ENCODE measurements at regions not wholly inside any gene's neighbourhood (a gene's known extent, or its start where the extent isn't known, plus 50 kb on each side); places are given as distances from the start of the nearest gene placed in this dataset.

DNA sequence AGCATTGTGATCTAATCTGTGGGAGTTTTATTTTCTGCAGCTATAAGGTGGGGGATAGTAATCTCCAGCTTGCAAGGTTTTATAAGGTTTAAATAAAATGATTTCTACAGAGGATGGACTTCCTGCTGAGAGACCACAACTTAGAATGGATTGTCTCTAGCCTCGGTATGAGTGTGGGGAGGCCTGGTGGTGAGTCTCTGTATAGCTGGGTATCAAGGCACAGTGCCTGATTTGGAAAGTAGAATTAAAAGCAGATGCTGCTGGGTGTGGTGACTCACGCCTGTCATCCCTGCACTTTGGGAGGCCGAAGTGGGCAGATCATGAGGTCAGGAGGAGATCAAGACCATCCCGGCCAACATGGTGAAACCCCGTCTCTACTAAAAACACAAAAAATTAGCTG lies 162.0 kb upstream of the GATB start:
- no peak for DNase-seq

DNA sequence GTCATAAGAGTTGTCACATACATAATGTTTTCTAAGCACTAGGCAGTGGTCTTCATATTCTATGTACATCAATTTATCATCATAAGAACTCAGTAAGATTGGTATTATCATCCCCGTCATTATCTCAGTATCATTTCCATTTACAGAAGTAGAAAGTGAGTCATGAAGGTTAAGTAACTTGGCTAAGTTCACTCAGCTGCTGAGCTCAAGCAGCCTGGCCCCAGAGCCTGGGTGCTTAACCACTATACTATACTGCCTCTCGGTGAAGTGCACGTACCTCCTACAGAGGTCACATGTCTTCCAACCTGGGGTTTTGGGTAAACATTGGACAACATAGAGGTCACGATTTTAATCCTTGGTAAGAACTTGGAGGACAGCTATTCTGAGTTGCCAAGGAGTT lies 161.5 kb upstream of the GATB start:
- DNase-seq = no peak

DNA sequence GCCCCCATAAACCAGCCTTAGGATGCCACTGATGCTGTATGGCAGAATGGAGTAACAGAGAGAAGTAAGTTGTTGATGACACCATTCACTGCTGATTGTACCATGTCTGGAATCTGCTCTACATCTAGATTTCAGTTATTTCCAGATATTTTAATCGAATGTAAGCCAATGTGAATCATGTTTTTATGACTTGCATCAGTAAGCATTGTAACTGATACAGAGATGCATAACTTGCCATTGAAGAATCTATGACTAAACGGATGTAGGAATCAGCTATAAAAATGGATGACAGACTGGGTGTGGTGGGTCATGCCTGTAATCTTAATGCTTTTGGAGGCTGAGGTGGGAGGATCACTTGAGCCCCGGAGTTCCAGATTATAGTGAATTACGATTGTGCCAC lies 161.0 kb upstream of the GATB start:
- DNase-seq = no peak

DNA sequence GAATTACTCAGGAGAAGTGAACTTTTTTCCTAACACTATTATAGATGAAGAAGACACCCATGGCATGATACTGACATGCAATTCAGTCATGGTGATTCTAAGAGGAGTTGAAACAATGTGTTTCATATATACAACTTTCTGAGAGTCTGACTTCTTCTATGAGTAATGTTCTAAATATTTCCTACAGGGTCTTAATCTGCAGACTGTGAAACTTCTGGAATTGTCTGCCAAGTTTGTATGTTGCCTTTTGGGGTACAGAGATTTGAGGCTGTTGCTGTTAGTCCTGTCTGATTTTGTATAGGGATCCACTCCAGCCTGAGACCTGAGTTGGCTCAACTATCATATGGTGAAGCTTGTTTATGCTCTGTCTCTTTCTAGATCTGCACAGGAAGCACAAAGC lies 160.6 kb upstream of the GATB start:
- DNase-seq = no peak

DNA sequence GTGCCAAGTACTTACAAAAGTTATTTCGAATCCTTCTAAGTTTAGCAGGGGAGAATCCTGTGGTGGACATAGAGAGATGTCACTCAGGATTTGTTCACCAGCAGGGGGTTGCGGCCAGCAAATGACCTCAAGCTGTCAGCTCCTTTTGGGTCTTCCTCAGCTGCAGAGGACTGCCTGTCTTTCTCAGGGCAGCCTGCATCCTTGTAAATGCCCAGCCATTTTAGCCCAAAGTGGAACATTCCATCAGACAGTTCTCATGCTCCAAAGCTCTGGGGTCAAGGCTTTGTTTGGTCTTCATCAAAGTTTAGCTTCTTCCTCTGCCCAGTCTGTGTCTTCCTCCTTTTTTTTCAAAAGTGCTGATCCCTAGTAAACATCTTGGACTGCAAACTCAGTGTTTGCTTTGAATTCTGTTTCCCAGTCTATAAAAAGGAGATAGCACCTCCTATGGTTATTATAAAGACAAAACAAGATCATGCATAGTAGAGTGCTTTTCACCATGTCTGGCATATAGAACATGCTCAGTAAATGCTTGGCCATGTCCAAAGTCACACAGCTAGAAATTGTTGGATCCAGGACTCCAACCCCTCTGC lies 156.4 kb upstream of the GATB start:
- DNase-seq = no peak

DNA sequence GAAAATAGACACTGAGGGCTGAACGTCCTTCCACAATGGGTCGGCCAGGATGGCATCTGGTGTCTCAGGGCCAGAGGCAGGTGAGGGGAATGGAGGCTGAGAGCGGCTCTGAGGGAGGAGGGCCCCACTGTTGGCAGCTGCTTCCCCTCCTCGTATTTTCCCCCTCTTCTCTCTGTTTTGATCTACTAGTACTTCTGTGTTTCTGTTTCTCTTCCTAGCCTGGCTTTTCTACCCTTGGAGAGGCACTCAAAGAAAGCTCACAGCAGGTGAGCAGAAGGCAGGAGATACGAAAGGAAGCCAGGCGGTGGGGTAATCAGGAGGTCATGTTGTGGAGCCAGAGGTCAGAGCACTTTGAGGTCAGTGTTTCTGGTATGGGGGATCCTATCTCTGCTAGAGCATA lies 151.8 kb upstream of the GATB start:
- DNase-seq = no peak

DNA sequence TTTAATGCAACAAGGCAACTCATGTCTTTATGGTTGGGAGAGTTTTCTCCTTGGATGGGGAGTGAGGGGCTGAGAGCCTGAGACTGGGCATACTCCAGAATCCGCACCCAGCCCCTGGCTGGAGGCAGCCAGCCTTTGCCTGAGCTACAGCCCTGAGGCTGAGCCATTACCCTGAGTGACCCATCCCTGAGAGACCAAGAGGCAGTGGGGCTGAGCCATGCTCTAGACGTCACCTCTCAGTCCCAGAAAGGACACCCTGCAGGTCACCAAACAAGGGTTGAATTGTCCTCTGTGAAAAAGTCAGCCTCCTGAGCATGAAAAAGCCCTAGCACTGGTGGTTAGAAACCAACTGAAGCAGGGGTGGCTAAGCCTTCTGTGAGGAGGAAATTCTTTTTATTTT lies 151.2 kb upstream of the GATB start:
- DNase-seq = no peak

DNA sequence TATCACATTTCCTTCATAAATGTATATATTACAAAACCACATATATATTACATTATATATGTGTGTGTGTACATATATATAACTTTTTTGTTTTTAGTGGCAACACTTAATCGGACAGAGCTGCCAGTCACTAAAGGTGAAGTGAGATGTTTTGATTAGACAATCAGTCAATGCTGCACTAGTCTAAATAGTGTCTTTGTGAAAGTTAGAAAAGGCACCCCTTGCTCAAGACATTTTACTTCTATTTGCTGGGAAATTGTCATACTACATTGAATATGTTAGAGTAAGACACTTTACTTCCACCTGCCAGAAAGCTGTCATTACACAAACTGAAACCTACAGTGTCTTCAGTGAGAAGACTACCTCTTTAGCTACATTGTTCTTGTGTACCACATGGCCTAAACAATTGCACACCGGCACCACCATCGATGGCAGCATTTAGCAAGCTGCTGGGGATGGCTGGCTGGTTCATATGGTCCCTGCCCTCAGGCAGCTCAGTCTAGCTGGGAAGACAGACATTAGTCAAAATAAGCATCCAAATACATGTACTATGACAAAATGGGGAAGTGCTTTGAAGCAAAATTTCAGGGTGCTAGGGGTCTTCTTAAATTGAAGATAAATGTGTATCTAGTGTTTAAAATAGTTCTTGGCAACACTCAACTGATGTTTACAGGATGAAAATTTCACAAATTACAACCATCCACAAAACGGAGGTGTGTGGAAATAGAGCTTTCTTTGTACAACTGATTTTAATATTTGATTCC lies 148.1 kb upstream of the GATB start:
- DNase-seq = no peak

DNA sequence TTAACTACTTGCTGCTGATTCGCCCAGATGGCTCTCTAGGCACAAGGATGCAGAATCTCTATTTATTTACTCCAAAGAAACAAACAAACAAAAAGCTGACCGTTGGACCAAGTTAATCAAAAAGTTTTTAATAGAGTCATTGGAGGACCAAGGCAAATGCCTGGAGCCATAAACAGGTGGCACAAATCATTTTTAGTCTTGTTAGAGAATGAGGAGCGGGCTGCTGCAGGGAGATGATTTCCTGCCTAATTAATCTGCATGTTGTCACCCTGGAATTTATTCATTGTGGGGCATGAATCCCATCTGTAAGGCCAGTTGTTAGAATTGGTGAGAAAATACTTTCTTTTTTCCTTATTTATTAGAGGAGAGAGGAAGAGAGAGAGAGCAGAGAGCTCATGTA lies 147.4 kb upstream of the GATB start:
- no peak for DNase-seq

DNA sequence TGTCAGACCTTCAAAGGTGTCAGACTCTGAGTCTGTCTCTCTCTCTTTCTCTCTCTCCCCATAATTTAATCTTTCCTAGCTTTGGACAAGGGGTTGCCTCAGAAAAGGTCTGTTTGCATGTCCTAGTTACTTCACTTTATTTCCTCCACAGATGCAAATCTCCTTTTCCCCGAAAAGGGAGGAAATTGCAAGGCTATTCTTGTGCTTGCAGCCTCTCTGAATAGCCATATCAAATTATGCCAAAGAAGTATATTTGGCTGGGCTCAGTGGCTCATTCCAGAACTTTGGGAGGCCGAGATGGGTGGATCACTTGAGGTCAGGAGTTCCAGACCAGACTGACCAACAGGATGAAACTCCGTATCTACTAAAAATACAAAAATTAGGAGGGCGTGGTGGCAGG lies 145.6 kb upstream of the GATB start:
- DNase-seq = no peak

DNA sequence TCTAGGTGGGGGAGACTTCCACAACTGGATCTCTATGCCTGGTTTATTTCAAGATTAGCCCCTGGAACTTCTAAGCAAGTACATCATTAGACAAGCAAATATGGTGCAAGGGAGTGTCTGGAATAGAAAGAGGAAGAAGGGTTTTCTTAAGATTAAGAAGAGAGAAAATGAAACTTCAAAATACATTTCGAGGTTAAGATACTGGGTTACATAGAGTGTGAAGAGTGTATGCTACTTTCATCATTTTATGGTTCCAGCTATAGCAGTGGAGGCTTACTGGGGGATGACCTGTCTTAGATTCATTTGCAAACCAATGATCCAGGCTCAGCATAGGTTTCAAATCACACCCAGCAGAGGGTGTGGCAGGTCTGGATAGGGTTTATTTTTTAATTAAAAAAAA lies 144.4 kb upstream of the GATB start:
- no peak for DNase-seq

DNA sequence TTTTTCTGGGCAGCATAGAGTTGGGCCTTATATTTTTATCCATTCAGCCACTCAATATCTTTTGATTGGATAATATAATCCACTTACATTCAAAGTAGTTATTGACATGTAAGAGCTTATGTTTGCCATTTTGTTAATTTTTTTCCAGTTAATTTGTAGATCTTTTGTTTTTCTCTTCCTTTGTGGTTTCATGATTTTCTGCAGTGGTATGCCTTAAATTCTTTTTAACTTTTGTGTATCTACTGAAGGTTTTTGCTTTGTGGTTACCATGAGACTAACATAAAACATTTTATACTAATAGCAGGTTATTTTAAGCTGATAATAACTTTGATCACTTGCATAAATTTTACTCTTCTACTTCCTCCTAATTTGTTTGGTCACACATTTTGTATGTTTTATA lies 140.8 kb upstream of the GATB start:
- no peak for DNase-seq

DNA sequence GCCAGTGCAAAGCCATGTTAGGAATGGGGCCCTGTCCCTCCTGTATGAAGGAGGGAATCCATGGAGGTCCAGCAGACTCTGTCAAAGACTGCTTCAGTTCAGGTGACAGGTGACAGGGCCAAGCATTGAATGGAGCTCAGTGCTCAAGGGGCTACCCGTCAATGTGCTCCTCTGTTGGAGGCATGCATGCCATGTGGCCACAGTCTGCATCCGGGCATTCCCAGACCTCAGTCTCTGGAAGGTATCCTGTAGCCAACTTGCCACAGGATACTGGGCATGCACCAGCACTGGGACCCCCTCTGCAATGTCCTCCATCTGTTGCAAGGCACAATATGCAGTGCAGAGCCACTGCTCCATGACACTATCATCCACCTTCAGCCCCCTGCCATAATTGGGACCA lies 136.1 kb upstream of the GATB start:
- DNase-seq = no peak

DNA sequence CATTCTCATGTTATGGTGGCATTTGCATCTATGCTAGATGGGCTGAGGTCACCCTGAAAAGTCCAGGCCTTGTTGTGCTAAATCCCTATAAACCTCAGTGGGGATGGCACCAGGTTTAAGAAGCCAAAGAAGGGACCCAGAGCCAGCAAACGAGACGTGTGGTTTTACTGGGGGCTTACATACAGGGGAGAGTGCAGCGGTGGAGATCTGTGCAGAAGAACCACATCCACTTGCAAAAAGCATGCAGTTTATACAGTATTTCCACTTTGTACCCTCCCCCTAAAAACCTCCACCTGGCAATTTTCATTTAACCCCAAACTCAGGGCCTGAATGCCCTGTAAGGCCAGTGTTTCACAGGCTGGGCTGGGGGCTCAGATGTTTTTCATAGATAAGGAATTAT lies 134.9 kb upstream of the GATB start:
- no peak for DNase-seq

DNA sequence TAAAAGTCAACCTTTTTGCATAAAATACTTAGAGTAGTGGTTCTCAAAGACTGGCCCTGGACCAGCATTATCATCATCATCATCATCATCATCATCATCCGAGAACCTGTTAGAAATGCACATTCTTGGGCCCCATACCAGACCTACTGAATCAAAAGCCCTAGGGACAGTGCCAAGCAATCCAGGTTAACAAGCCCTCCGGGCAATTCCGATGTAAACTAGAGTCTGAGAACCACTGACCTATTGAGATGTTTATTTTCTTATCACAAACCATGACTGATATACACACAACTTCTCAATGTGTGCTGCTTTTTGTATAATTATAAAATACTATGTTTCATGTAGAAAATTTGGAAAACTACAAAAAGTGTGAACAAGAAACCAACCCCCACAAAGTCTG lies 133.4 kb upstream of the GATB start:
- no peak for DNase-seq

DNA sequence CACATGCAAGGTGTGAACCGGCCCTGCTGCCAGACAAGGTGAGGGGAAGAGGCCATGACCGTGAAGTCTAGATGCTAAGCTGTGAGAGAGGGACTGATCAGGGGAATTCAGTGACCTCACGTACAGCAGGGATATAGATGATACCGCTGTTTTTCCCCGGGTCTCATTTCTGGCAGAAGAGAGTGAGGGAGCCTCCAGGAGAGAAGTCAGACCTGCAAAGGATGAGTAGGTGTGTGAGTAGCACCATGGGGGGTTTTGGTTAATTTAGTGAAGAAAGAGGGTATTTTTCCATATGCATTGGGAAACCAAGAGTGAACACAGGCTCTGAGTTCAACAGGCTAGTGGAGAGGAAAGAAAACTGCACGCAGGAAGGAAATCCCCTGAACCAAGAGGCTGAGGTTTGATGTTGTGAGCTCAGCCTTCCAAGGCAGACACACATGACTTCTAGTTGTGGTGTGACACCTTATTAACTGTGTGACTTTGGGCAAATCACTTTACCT lies 127.6 kb upstream of the GATB start:
- no peak for DNase-seq

DNA sequence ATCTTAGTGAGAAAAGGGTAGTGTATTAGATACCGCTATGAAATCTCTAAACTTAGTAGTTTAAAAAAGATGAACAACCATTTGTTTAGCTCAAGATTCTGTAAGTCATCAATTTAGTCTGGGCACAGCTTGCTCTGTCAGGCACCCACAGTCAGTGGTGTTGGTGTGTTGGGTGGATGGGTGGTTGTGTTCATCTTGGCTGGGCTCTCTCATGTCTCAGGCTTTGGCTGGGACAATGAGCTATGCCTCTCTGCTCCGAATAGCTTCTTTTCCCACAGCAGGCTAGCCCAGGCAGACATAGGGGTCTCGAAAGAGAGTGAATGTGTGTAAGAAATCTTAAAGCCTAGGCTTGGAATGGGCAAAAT lies 127.0 kb upstream of the GATB start:
- DNase-seq = peak; percentile 44

DNA sequence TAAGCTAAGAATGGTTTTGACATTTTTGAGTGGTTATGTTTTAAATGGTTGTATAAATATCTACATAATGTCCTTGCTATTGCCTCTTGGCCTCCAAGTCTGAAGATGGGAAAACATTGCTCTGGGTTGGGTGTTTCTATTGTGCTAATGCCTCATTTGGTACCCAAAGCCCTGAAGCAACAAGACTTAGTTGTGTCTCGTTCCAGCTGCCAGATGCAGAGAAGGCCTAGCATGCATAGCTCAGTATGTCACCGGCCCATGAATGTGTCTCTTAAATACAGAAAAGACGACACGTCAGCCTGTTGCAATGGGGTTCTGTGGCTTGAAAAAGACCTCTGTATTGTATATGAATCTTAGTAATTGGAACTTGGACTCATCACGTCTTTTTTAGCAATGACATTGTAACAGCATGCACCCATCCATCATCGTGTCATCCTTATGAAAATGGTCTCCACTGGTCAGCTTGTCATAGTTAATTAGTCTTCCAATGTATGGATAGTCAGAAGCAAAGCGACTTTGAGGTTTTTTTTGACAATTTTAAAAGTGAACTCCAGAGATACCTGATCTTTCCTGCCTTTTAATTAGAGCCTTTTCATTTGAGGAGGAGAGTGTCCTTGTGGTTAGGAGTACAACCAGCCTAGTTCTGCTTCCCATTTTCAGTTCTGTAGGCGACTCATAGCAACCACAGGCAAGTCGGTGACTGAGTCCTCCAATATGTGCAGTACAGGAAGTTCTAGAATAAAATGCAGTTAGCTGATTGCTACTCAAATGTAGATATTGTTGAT lies 126.4 kb upstream of the GATB start:
- peak; percentile 17 for DNase-seq

DNA sequence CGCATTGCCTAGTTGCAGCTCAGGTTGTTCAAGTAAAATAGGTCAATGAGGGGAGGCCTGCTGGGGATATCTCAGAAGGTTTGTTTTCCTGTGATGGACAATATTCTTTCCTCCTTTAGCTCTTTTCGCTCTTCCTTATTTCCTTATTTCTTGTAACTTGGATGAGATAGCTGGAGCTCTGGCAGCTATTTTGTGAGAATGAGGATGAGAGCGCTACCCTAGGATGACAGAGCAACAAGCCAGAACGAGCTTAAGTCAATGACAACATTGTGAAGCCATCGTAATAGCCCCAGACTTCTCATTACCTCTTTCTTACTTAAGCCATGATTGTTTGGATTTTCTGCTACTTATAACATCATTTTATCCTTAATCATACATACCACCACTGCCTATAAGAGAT lies 124.3 kb upstream of the GATB start:
- no peak for DNase-seq

DNA sequence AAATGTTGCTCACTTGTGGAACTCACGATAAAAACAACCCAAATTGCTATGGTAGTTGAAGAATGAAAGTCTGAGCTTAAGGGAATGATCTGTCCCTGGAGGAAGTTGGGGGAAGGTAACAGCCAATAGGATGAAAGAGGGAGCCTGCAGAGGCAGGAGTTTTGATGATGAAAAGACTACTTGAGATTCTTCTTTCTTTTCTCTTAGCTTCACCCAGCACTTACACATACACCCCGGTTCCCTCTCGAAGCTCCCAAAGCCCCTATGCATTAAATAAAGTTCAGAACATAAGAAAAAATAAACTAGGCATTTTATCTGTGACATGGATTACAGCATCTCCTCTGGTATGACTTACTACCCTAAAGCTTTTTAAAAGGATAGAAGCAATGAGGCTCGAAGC lies 122.9 kb upstream of the GATB start:
- DNase-seq = no peak

DNA sequence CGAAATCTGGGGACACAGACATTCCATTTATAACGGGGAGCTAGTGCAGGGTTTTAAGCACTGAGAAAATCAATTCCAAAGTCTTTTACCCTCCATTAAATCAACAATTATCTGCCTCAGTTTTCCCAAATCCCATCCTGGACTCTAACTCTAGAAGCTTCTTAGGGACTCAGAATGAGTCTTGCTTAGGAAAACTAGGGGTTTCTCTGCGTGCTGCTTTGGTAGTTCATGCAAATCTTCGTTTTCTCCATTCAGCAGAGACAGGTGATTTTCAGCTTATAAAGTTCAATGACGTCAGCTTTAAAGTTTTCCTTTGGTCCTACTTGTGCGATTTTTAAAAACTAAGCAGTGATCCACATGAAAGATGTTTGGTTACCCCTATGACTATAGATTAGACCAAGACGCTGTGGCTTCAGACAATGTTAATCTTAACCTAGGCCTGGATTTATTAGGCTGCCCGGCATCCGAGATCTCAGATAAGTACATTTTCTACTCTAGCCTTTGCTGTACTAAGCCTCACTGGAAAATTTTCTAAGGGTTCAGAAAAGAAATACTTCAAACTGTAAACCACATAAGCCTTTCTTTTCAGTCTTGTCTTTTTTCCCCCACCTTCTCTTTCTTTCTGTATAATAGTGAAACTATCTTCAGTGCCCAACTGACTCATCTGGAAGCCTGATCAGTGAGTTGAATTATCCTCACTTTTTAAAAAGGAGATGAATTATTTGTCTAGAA lies 121.4 kb upstream of the GATB start:
- no peak for DNase-seq

DNA sequence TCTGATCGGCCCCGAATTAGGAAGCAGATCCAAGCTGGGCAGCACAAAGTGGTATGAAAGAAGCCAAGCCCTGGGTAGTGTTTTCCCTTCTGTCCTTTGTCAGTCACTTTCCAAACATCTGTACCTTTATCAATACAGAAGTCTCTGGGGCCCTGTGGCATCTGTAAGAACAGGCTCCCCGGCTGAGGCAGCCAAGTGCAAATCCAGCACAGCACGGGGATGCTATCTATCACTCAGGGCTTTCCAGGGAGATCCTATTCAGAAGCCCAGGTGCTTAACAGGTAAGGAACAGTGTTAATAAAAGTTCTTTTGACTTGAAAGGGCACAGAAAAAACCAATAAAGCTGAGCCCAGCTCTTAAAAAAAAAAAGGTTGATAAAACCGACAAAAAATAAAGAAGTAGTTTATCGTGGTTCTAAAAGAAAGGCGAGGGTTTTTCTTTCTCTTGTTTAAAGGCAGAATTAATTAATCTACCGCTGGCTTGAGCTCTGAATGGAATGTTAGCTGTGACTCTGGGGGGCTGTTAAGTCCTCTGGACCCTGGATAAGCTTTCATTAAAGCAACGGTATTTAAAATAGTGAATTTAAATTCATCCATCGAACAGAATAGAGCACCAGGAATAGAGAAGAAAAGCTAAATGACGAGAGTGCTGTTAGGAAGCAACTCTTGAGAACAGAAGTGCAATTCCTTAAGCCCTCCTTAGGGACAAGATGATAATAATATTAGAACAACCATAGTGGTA lies 119.1 kb upstream of the GATB start:
- DNase-seq = no peak

All from activated CD8-positive, alpha-beta memory T cell treated with anti-CD3 and anti-CD28 coated beads, Interleukin-2, amount 50 U/mL, for 48 hours (primary cell).